Naive thymus-derived CD8-positive, alpha-beta T cell (primary cell): ENCODE measurements at regions not wholly inside any gene's neighbourhood (a gene's known extent, or its start where the extent isn't known, plus 50 kb on each side); places are given as distances from the start of the nearest gene placed in this dataset.
"Not testable (repeated sequence)": the region's sequence is repeated elsewhere in the genome, so short reads cannot be mapped to it uniquely, and the experiment has no call there.

Experiments used
- ATAC-seq, 2 donors: fragments of 150-1000 bp; cut with Tn5 transposase in 1 of 2; sonication (Bioruptor Pico), chemical (Tn5 transposase) in 1 of 2; 1 replicate in 1 of 2; 2 replicates in 1 of 2; pipeline ENCODE4 v1.10.0; 2021; ENCODE audit warnings: mild to moderate bottlenecking in 2 of 2, moderate library complexity in 2 of 2
- POLR2A ChIA-PET: fragments of 350-600 bp; sonication (Branson Sonifier 250); formaldehyde crosslinking; loops from one replicate; lab custom pipeline; 2021; ENCODE audit warnings: antibody characterized with exemption; lab: Charles Lee
- DNase-seq, 10 donors: peaks; one replicate each; pipeline versions ENCODE4 v3.0.0 to v3.0.0-alpha.2; 2020 to 2022
- H3K27ac Mint-ChIP-seq, 10 donors: one replicate each; pipeline ENCODE4 v1.8.0; 2020 to 2022; ENCODE audit warnings: mild to moderate bottlenecking in 10 of 10, mixed read lengths in 10 of 10, moderate library complexity in 4 of 10, inconsistent platforms in 1 of 10
- H3K27me3 Mint-ChIP-seq, 5 donors: one replicate each; pipeline ENCODE4 v1.8.0; 2021 to 2022; ENCODE audit warnings: mixed read lengths in 5 of 5
- H3K36me3 Mint-ChIP-seq, 3 donors: one replicate each; pipeline ENCODE4 v1.8.0; 2020 to 2022; ENCODE audit warnings: mixed read lengths in 3 of 3, mild to moderate bottlenecking in 2 of 3, inconsistent platforms in 1 of 3
- H3K4me1 Mint-ChIP-seq, 4 donors: one replicate each; pipeline ENCODE4 v1.8.0; 2021 to 2022; ENCODE audit warnings: mixed read lengths in 4 of 4
- H3K4me3 Mint-ChIP-seq, 10 donors: one replicate each; pipeline ENCODE4 v1.8.0; 2020 to 2022; ENCODE audit warnings: mild to moderate bottlenecking in 10 of 10, mixed read lengths in 10 of 10, moderate library complexity in 6 of 10, inconsistent platforms in 1 of 10
- H3K9me3 Mint-ChIP-seq, 9 donors: one replicate each; pipeline ENCODE4 v1.8.0; 2020 to 2022; ENCODE audit warnings: mixed read lengths in 9 of 9, mild to moderate bottlenecking in 3 of 9, inconsistent platforms in 1 of 9, moderate library complexity in 1 of 9

- peaks cover 0 to 25% (median 6%) of the 10 kb centered on the region in 9 donors for H3K9me3 Mint-ChIP-seq
- H3K4me1 Mint-ChIP-seq: no peaks in the 10 kb centered on the region
- POLR2A ChIA-PET: no interaction called here
- H3K27me3 Mint-ChIP-seq: peaks cover 0 to 2% (median 0%) of the 10 kb centered on the region in 5 donors
- DNase-seq (no peak), ATAC-seq (no peak)
- H3K27ac Mint-ChIP-seq: no peak overlapping the region
- no peak overlapping the region for H3K4me3 Mint-ChIP-seq
- peaks cover 0 to 6% (median 0%) of the 10 kb centered on the region in 3 donors for H3K36me3 Mint-ChIP-seq
Measured at GRCh38 chr4:159881158-159881557, 778.3 kb downstream of the RAPGEF2 start.

GRCh38 chr4:159884989-159885388 lies 782.1 kb downstream of the RAPGEF2 start:
- H3K9me3 Mint-ChIP-seq: peaks cover 0 to 9% (median 6%) of the 10 kb centered on the region in 9 donors
- POLR2A ChIA-PET: no interaction called here
- H3K27ac Mint-ChIP-seq: no peak overlapping the region
- no peak overlapping the region for H3K4me3 Mint-ChIP-seq
- no peak for ATAC-seq
- H3K27me3 Mint-ChIP-seq: no peaks in the 10 kb centered on the region
- no peaks in the 10 kb centered on the region for H3K4me1 Mint-ChIP-seq
- H3K36me3 Mint-ChIP-seq: no peaks in the 10 kb centered on the region
- DNase-seq: no peak

GRCh38 chr4:159899596-159899995 lies 796.7 kb downstream of the RAPGEF2 start:
- Mint-ChIP-seq H3K4me1 (no peaks in the 10 kb centered on the region), H3K4me3 (no peak overlapping the region), H3K27me3 (no peaks in the 10 kb centered on the region), H3K9me3 (peaks cover 0 to 14% (median 0%) of the 10 kb centered on the region in 9 donors), H3K36me3 (no peaks in the 10 kb centered on the region), H3K27ac (no peak overlapping the region)
- DNase-seq (no peak), ATAC-seq (no peak)
- POLR2A ChIA-PET: no interaction called here

- Mint-ChIP-seq H3K27ac (no peak overlapping the region), H3K4me3 (no peak overlapping the region), H3K36me3 (no peaks in the 10 kb centered on the region), H3K4me1 (no peaks in the 10 kb centered on the region), H3K9me3 (peaks cover 0 to 7% (median 0%) of the 10 kb centered on the region in 9 donors), H3K27me3 (no peaks in the 10 kb centered on the region)
- ATAC-seq (no peak), DNase-seq (no peak)
- POLR2A ChIA-PET: no interaction called here
Measured at GRCh38 chr4:159900562-159900961, 797.7 kb downstream of the RAPGEF2 start.

- Mint-ChIP-seq H3K4me1 (no peaks in the 10 kb centered on the region), H3K4me3 (no peak overlapping the region)
- POLR2A ChIA-PET: no interaction called here
Measured at GRCh38 chr4:159902648-159903047, 799.8 kb downstream of the RAPGEF2 start.

GRCh38 chr4:159904906-159905305 lies 802.0 kb downstream of the RAPGEF2 start:
- ATAC-seq: no peak
- Mint-ChIP-seq H3K36me3 (no peaks in the 10 kb centered on the region), H3K27ac (no peak overlapping the region), H3K4me1 (no peaks in the 10 kb centered on the region), H3K9me3 (peaks cover 0 to 14% (median 5%) of the 10 kb centered on the region in 9 donors), H3K27me3 (no peaks in the 10 kb centered on the region), H3K4me3 (no peak overlapping the region)
- POLR2A ChIA-PET: no interaction called here
- no peak for DNase-seq

More at GRCh38 chr4:159902648-159903047, 799.8 kb downstream of the RAPGEF2 start:
- Mint-ChIP-seq H3K27me3 (no peaks in the 10 kb centered on the region), H3K27ac (no peak overlapping the region), H3K9me3 (peaks cover 0 to 7% (median 0%) of the 10 kb centered on the region in 9 donors), H3K36me3 (no peaks in the 10 kb centered on the region)
- no peak for DNase-seq
- ATAC-seq: no peak

- no peaks in the 10 kb centered on the region for H3K36me3 Mint-ChIP-seq
- ATAC-seq: no peak
- POLR2A ChIA-PET: no interaction called here
- DNase-seq: no peak
- no peak overlapping the region for H3K4me3 Mint-ChIP-seq
- no peaks in the 10 kb centered on the region for H3K27me3 Mint-ChIP-seq
- no peak overlapping the region for H3K27ac Mint-ChIP-seq
- H3K9me3 Mint-ChIP-seq: peaks cover 0 to 14% (median 6%) of the 10 kb centered on the region in 9 donors
- no peaks in the 10 kb centered on the region for H3K4me1 Mint-ChIP-seq
Measured at GRCh38 chr4:159906051-159906450, 803.2 kb downstream of the RAPGEF2 start.

- Mint-ChIP-seq H3K27me3 (no peaks in the 10 kb centered on the region), H3K36me3 (no peaks in the 10 kb centered on the region), H3K4me3 (no peak overlapping the region), H3K27ac (no peak overlapping the region), H3K4me1 (no peaks in the 10 kb centered on the region), H3K9me3 (peaks cover 0 to 14% (median 6%) of the 10 kb centered on the region in 9 donors)
- POLR2A ChIA-PET: no interaction called here
- DNase-seq (no peak), ATAC-seq (no peak)
Measured at GRCh38 chr4:159906517-159906916, 803.6 kb downstream of the RAPGEF2 start.

- Mint-ChIP-seq H3K4me3 (no peak overlapping the region), H3K27ac (no peak overlapping the region), H3K27me3 (no peaks in the 10 kb centered on the region), H3K36me3 (no peaks in the 10 kb centered on the region), H3K9me3 (peaks cover 0 to 14% (median 6%) of the 10 kb centered on the region in 9 donors), H3K4me1 (no peaks in the 10 kb centered on the region)
- ATAC-seq: no peak
- POLR2A ChIA-PET: no interaction called here
- no peak for DNase-seq
Measured at GRCh38 chr4:159910721-159911120, 807.8 kb downstream of the RAPGEF2 start.

GRCh38 chr4:159922119-159922518 lies 819.2 kb downstream of the RAPGEF2 start:
- H3K9me3 Mint-ChIP-seq: peaks cover 0 to 33% (median 22%) of the 10 kb centered on the region in 9 donors
- ATAC-seq: no peak
- POLR2A ChIA-PET: no interaction called here
- peaks cover 0 to 18% (median 0%) of the 10 kb centered on the region in 3 donors for H3K36me3 Mint-ChIP-seq
- H3K27ac Mint-ChIP-seq: no peak overlapping the region
- H3K4me1 Mint-ChIP-seq: no peaks in the 10 kb centered on the region
- no peak overlapping the region for H3K4me3 Mint-ChIP-seq
- no peak for DNase-seq
- no peaks in the 10 kb centered on the region for H3K27me3 Mint-ChIP-seq

GRCh38 chr4:159925770-159926169 lies 822.9 kb downstream of the RAPGEF2 start:
- DNase-seq (no peak), ATAC-seq (no peak)
- no peaks in the 10 kb centered on the region for H3K4me1 Mint-ChIP-seq
- H3K4me3 Mint-ChIP-seq: no peak overlapping the region
- H3K27ac Mint-ChIP-seq: no peak overlapping the region
- H3K9me3 Mint-ChIP-seq: peaks cover 3 to 46% (median 25%) of the 10 kb centered on the region in 9 donors
- POLR2A ChIA-PET: no interaction called here
- peaks cover 0 to 16% (median 0%) of the 10 kb centered on the region in 3 donors for H3K36me3 Mint-ChIP-seq
- no peaks in the 10 kb centered on the region for H3K27me3 Mint-ChIP-seq

- POLR2A ChIA-PET: no interaction called here
- Mint-ChIP-seq H3K9me3 (peaks cover 4 to 48% (median 28%) of the 10 kb centered on the region in 9 donors), H3K36me3 (peaks cover 0 to 16% (median 0%) of the 10 kb centered on the region in 3 donors), H3K4me1 (no peaks in the 10 kb centered on the region), H3K27me3 (no peaks in the 10 kb centered on the region), H3K27ac (no peak overlapping the region), H3K4me3 (no peak overlapping the region)
- no peak for DNase-seq
- no peak for ATAC-seq
Measured at GRCh38 chr4:159926871-159927270, 824.0 kb downstream of the RAPGEF2 start.

GRCh38 chr4:159927781-159928180 lies 824.9 kb downstream of the RAPGEF2 start:
- H3K27ac Mint-ChIP-seq: no peak overlapping the region
- peaks cover 0 to 16% (median 0%) of the 10 kb centered on the region in 3 donors for H3K36me3 Mint-ChIP-seq

GRCh38 chr4:159934602-159935001 lies 831.7 kb downstream of the RAPGEF2 start:
- H3K27ac Mint-ChIP-seq, ATAC-seq, H3K27me3 Mint-ChIP-seq, POLR2A ChIA-PET, H3K36me3 Mint-ChIP-seq, H3K4me1 Mint-ChIP-seq, H3K4me3 Mint-ChIP-seq, DNase-seq: not testable (repeated sequence)
- H3K9me3 Mint-ChIP-seq: peaks cover 7 to 35% (median 18%) of the 10 kb centered on the region in 9 donors

More at GRCh38 chr4:159927781-159928180, 824.9 kb downstream of the RAPGEF2 start:
- DNase-seq (no peak), ATAC-seq (no peak)
- Mint-ChIP-seq H3K27me3 (no peaks in the 10 kb centered on the region), H3K4me3 (no peak overlapping the region), H3K4me1 (no peaks in the 10 kb centered on the region), H3K9me3 (peaks cover 5 to 53% (median 35%) of the 10 kb centered on the region in 9 donors)
- POLR2A ChIA-PET: no interaction called here
